ENCODE measurements at regions not wholly inside any gene's neighbourhood (a gene's known extent, or its start where the extent isn't known, plus 50 kb on each side); places are given as distances from the start of the nearest gene placed in this dataset.

DNA sequence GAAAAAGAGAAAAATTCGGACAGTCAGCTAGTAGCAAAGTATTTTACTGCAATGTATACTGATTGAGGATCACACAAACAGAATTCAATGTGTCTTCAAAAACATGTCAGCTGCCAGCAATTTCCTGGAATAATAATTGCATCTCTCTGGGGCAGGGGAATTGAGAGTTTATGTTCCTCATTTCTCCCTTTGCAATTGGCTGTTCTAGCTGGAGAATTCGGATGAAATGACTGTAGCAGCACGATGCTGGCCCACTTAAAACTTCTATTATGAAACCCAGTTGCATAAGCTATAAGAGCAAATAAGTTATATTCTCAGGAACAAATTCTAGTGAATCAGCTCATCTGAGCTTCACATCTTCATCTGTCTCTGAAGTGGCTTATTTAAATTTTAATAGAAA lies 99.9 kb upstream of the CPEB2 start:
- DNase-seq = no peak

DNA sequence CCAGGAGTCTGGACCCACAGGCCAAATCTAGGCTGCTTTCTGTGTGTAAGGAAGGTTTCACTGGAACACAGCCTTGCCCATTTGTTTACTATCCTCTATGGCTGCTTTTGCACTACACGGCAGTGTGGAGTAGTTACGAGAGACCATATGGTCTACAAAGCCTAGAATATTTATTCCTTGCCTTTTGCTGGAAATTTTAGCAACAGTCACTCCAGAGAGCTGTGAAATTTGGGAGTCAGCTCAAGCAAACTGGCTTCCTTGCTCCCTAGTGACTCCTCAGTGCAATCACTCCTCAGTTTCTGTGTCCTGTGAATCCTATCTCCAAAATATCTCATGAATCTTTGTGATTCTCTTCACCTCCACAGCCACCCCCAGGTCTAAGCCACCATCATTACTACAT lies 99.0 kb upstream of the CPEB2 start:
- no peak for DNase-seq

DNA sequence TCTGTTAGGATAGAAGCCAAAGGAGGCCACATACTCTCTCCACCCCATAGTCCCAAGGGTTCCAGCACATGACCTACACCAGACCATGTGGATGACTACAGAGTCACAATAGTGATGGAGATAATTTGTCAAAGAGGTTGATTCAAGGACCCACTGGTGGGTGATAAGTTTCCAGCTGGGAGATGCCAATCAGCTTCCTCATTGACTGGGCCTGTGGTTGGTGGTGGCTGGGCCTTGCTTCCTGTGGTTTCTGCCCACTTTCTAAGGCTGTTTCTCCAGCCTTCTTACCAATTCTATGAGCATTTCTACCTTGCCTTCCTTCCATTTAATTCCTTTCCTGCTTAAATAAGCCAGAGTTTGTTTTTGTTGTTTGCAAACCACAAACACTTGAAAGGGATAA lies 95.5 kb upstream of the CPEB2 start:
- no peak for DNase-seq

DNA sequence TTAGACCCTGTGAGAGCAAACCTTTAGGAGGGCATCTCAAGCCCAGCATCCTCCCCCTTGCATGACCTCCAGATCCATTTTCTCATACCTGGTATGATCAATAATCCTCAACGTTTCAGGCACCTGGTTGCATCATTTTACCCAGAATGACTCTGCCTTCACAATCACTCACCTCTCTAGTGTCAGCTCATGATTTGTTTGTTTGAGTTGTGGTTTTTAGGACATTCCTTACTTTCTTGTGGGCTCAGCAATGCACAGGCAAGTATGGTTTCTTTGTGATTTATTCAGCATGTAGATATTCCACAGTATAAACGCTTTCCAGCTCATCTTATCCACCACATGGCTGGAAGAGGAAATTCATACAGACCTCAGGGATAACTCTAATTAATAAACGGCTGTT lies 93.6 kb upstream of the CPEB2 start:
- no peak for DNase-seq

DNA sequence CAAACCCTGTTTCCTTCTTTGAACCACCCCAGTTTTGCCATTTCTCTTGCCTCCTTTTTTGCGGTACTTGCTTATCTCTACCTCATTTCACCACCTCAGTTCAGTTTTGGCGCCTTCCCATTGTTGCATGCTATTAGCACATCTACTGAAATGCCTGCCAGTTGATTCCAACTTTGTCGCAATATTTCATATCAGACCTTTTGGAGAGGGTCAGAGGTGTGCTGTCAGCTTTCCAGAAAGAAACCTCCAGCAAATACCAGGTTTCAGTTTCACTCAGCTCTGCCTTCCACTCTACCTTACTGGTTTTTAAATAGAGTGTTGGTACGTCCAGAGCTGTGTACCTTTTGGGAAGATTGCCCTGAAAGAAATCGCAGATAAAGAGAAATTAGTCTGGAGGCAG lies 91.9 kb upstream of the CPEB2 start:
- DNase-seq = no peak

DNA sequence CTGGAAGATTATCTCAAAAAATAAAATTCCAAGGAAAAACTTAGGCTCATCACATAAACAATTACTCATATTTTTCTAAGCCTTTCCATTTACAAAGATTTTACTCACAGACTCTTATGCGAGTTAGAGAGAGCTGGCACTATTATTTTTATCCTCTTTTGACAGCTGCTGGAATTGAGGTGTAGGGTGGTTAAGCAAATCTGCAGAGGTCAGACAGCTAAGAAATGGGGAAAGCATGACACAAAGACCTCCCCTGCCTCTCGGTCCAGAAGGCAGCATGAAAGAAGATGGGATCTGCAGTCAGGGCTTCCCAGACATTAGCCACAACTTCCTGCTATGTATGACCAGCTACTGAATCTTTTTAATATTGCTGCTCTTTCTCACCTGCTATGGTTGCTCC lies 89.9 kb upstream of the CPEB2 start:
- no peak for DNase-seq

DNA sequence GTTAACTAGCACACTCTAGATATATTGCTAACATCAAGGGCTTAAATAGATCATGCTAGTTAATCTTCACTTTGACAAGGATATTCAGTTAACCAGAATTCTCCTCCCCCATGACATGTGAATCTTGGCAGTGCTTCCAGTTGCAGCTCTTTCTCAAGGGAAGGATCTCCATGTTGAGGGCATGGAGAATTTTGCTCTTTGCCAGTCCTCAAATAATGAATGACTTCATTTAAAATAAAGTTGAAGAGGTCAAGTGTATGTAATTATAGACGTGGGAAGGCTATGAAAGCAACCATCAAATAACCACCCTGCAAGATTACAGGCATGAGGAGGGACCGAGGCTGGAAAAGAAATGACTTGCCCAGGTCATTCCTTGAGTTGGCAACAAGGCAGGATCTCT lies 87.3 kb upstream of the CPEB2 start:
- DNase-seq = no peak

DNA sequence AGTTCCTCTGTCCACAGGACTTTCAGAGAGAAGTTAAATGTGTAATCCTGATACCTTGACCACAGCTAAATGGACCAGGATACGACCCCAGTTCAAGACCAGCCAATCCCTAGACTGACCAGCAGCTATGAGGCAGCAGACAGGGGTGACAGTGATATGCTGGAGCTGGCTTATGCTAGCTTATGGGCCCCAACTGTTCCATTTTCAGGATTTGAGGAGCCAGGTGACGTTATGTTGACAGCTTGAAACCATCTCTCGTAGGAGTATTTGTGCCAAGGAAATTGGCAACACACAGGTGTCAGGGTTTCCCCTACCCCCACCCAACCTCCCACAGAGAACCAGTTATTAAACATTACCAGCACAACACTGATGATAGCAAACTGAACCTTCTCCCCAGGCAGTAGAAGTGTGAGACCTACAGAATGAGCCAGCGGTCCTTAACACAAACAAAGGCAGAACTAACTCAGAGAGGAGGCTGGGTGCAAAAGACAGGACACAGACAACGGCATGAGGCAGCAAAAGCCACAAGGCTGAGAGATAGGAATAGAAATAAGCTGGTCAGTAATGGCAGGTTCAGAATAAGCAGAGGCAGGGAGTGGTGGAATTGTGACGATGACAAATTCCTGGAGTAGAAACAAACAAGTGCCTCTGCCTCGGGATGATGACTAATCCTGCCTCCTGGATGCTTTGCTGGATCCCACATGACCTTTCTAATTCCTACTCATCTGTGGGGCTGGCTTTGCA lies 85.6 kb upstream of the CPEB2 start:
- DNase-seq = no peak

DNA sequence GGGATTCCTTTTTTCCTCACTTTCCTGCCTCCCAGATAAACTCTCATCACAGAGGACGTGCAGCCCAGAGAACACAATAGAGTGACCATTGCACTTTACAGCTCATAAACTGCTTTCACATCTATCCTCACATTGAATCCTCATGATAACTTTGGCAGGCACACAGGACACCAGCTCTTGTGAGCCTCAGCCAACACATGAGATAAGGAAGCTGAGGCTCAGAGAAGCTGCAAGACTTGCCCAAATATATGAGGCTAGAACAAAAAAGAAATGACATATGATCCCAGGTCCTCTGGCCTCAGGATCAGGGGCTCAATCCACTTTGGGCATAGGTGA lies 85.0 kb upstream of the CPEB2 start:
- DNase-seq = no peak

DNA sequence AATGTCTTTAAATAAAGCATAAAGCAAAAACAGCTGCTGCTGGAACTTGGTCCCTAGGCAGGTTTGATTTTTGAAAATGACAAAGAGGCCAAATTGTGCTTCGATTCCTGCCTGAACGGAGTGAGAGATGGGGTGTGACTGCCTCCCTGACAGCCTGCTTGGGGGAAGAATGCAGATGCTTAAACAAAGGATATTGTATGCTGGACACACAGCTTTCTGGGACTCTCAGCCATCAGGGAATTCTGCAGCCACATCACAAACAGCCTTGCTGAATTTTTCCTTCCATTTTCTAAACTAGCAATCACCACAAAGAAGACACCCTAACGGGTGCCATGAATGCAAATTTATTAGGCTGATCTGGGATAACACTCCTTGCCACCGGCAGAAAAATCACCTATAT lies 83.9 kb upstream of the CPEB2 start:
- DNase-seq = no peak

DNA sequence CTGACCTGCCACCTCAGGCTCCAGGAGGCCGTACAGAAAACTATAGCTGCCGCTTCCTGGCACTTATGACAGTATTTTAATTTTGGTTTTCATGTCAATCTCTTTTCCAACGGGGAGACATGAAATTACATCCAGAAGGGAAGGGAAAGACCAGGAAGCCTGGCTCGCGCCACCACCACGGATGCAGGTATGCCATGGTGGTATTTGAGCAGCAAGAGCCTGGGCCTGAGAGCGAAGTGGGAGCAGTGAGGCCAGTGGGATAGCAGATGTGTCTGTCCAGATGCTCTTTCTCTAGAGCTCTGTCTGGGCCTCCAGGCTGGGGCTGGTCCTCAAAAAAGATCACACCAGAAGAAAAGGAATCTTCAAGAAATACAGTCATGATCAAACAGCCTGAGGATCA lies 82.5 kb upstream of the CPEB2 start:
- no peak for DNase-seq

DNA sequence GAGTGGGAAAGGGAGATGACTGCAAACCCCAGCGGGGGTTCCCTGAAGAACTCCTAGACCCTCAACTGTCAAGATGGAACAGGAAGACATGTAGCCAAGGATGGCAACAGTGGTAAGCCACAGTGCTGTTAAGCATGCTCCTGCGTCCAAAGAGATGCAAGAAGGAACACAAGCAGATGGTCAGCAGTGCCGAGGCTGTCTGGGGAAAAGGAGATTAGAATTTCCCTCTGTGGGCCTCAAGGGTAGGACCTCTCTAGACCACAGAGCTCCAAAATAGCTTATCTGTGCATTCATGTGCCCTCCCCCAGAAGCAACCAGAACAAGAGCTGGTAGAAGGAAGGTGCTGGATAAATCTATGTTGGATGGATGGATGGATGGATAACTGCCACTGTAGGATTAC lies 82.0 kb upstream of the CPEB2 start:
- no peak for DNase-seq

DNA sequence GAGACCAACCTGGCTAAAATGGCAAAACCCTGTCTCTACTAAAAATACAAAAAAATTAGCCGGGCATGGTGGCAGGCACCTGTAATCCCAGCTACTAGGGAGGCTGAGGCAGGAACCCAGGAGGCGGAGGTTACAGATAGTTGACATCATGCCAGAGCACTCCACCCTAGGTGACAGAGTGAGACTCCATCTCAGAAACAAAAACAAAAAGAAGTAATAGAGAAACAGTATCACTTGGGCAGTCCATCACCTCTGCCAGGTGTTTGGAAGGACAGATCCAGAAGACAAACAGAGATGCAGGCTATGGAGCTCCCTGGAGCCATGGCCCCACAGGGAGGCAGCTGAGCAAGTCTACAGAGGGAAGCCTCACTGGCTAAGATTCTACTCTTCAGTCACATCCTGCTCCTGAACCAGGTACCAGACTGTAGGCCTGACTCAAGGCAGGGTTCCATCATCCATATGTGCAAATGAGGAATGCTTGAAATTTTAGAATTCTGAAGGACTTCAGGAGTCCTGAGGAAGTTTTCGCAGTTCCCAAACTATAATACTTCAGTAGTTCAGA lies 81.4 kb upstream of the CPEB2 start:
- peak in 1 of 5 experiments; percentile 19 for DNase-seq

DNA sequence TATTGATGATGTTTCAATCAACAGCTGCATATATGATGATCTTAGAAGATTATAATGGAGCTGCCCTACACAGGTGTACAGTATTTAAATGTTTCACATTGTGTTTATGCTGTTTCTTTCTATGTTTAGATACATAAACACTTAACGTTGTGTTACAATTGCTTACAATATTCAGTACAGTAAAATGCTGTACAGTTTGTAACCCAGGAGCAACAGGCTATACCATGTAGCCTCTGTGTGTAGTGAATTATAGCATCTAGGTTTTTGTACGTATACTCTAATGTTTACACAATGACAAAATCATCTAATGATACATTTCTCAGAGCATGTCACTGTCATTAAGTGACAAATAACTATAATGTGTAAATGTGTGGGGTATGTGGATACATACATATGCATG lies 80.5 kb upstream of the CPEB2 start:
- DNase-seq = peak in 1 of 5 experiments; percentile 59

DNA sequence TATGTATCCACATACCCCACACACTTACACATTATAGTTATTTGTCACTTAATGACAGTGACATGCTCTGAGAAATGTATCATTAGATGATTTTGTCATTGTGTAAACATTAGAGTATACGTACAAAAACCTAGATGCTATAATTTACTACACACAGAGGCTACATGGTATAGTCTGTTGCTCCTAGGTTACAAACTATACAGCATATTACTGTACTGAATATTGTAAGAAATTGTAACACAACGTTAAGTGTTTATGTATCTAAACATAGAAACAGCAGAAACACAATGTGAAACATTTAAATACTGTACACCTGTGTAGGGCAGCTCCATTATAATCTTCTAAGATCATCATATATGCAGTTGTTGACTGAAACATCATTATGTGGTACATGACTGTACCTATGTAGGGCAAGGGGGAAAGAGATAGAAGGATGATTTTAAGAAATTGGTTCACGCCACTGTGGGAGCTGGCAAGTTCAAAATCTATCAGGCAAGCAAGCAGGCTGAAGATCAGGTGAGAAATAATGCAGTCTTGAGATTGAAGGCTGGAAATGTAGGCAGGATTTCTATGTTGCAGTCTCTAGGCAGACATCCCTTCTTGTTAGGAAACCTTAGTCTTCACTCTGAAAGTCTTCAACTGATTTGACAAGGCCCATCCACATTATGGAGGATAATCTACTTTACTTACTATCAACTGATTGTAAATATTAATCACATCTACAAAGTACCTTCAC lies 78.0 kb upstream of the CPEB2 start:
- DNase-seq = peak in 1 of 5 experiments; percentile 41

DNA sequence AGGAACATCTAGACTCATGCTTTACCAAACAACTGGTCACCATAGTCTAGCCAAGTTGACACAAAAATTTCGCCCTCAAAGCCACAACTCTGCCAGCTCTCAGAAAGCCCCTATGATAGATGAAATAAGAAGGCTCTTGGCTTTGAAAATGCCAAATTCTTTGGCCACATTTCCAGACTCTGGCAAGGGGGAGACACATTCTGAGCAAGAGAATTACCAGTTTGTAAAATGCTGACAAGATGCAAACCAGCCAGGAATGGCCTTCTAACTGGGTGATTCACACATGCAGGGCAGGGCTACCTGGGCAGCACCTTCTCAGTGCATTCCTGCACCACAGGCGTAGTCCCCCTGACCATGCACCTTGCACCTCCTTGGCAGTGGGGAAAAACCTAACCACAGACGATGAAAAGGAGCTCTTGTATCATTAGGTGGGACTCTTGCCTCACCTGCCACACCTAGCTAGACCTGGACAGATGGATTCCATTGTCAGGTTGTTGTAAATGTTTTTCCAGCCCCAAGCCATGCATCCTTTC lies 77.4 kb upstream of the CPEB2 start:
- no peak for DNase-seq

DNA sequence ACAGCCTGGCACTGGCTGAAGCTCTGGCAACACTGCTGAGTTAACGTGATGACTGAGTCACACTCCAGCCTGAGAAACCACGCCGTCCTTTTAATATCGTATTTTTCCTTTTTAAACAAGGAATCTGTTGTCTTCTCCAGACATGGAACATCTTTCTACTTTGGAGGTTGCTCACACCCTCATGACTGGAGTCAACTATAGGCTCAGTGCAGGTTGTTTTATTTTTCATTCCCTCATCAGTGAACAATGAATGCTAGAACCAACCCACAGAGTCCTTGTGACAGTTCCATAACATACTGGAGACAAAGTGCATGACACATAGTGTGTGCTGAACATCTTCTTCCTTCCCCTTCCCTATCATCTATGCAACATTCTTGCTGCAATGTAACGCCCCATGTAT lies 76.8 kb upstream of the CPEB2 start:
- DNase-seq = no peak

DNA sequence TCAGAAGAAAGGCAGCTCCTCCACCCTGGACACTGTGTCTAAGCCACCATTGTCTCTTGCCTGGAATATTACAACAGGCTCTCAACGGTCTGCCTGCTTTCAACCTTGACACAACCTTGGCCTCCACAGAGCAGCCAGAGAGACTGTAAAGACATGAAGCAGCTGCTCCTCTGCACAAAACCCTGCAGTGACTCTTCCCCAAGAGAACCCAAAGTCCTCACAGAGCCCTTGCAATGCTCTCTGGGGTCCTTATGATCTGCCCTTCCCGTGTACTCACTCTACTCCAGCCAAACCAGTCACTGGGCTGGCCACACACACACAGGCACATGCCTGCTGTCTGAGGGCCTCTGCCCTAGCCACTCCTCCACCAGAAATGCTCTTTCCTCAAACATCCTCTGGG lies 75.9 kb upstream of the CPEB2 start:
- no peak for DNase-seq

DNA sequence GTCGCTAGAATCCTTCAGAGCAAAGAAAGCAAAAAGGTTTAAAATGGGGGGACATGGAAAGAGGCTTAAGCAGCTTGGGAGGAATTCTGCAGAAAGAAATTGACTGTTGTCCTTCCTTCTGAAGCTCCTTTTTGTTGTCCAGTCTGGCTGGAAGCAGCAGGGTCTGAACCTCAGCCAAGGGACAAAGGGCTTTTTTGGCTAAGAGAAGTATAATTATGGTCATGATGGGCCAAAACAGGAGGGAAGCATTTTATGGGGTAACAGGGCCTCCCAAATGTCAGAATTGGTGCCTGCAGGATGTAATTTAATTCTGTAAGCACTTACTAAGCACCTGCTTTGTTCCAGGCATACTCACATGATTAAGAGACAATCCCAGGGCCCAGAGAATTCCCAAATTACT lies 74.2 kb upstream of the CPEB2 start:
- DNase-seq = no peak

DNA sequence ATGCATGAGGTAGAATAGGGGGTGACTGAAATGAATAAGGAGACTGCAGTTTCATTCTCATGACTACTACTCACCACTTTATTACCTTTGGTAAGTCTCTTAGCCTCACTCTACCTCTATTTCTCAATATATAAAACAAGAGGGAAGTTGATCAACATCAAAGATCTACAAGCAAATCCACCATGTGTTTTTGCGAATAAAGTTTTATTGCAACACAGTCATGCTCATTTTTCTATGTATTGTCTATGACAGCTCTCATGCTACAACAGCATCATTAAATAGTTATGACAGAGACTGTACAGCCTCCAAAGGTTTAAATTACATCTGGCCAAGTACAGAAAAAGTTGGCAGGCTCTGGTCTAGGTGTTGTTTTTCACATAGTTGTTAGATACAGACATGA lies 72.6 kb upstream of the CPEB2 start:
- DNase-seq = no peak

DNA sequence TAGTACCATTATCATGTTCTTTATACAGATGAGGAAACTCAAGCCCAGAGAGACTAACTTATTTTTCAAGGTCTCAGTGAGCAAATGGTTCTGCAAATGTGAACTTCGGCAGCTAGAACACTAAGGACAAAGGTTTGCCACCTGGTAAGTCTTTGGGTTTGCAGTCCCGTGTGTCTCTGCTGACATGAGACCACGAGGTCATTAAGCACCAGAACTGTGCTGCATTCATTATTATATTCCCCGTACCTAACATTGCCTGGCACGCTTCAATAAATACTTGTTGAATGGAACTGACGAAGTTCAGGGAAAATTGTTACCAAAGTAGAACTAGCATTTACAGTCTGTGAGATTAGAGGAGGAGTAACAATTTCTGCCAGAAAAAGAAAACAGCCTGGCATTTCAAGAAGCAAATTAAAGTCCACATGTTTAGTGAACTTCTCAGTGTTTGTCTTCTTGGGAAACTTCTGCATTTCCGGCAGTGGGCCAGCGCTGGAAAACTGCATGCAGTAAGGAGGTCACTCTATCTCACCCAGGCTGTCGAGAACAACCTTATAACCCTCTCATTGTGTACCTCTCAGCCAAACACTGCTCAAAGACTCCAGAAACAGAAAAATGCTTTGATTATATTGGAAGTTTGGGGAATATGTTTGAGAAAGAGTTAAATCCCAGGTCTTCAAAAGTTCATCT lies 67.4 kb upstream of the CPEB2 start:
- no peak for DNase-seq

DNA sequence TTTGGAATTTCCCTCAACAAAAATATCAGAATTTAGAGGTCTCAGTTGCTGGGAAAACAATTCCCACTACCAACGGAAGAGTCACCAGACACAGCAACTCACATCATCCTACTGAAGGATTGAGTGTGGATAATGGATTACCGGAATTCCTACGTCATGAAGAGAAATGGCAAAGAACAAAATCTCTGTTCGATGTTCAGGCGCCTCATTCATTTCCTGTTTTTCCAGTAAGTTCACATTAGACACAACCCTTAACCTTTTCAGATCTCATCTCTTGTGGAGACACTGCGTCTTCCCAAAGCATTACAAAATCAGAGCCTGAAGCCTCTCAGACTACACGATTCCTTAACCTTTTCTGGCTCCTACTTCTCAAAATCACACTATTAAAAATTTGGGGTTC lies 58.5 kb upstream of the CPEB2 start:
- no peak for DNase-seq

DNA sequence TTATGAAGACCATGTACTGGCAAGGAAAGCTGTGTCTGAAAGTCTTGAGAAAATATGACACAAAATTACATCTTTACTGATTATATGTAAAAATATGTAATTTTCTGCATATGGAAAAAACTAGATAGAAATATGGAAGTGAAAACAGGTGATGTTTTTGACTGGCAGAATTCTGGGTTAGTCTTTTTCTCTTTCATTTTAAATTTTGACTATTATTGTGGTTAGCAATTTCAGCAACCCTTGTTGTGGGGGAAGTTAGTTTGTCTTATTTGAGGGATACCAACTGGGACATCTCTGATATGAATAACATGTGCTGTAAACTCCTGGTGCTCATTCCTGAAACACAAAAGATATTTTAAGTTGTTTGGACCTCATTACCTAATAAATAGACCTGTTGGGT lies 49.9 kb upstream of the CPEB2 start:
- no peak for DNase-seq
